RWPE2 (cell line): ENCODE measurements at regions not wholly inside any gene's neighbourhood (a gene's known extent, or its start where the extent isn't known, plus 50 kb on each side); places are given as distances from the start of the nearest gene placed in this dataset.

Experiments used
- ATAC-seq: fragments of 200-7000 bp; cut with Tn5 transposase; 3 replicates; pipeline ENCODE4 v1.9.1; 2021; ENCODE audit warnings: low read depth
- DNase-seq: peaks from one replicate; pipeline ENCODE4 v3.0.0-alpha.2; 2020; ENCODE audit warnings: low spot score
- H3K27ac ChIP-seq: fragments of 450-650 bp; 2 replicates; pipeline ENCODE4 v1.5.1; 2017; ENCODE audit warnings: mild to moderate bottlenecking; ENCODE audit not compliant: poor library complexity, severe bottlenecking
- H3K27me3 ChIP-seq: fragments of 250-450 bp; sonication (Bioruptor Pico); 2 replicates; pipeline ENCODE4 v1.5.1; 2021; ENCODE audit warnings: mild to moderate bottlenecking, moderate library complexity; ENCODE audit not compliant: insufficient read depth, poor library complexity, severe bottlenecking
- H3K36me3 ChIP-seq: fragments of 250-450 bp; sonication (Bioruptor Pico); 2 replicates; pipeline ENCODE4 v1.5.1; 2020; ENCODE audit warnings: low read depth, mild to moderate bottlenecking, moderate library complexity
- H3K4me1 ChIP-seq: fragments of 250-450 bp; sonication (Bioruptor Pico); 2 replicates; pipeline ENCODE4 v1.5.1; 2021; ENCODE audit warnings: mild to moderate bottlenecking, moderate library complexity; ENCODE audit not compliant: insufficient read depth, poor library complexity, severe bottlenecking
- H3K4me3 ChIP-seq: fragments of 250-450 bp; sonication (Bioruptor Pico); 2 replicates; pipeline ENCODE4 v1.5.1; 2021; ENCODE audit warnings: mild to moderate bottlenecking, moderate library complexity; ENCODE audit not compliant: severe bottlenecking
- H3K9me3 ChIP-seq: fragments of 250-450 bp; sonication (Bioruptor Pico); 2 replicates; pipeline ENCODE4 v1.5.1; 2021; ENCODE audit warnings: mild to moderate bottlenecking, moderate library complexity; ENCODE audit not compliant: severe bottlenecking
- TF ChIP-seq, protein P1 (sequence below): fragments of 450-650 bp; IDR thresholded peaks from one replicate; pipeline ENCODE4 v1.5.1; 2017; ENCODE audit warnings: mild to moderate bottlenecking, moderate library complexity; ENCODE audit not compliant: poor library complexity, severe bottlenecking

GRCh38 chr13:34107806-34108205 lies 289.9 kb downstream of the RFC3 start:
- peak; percentile 61; the same call in 1 of the 3 replicates for ATAC-seq
- H3K9me3 ChIP-seq = peaks cover 2% of the 10 kb centered on the region
- no peak for DNase-seq
- H3K27ac ChIP-seq = peak overlapping the region; percentile 27
- peaks cover 6% of the 10 kb centered on the region for H3K4me1 ChIP-seq
- H3K36me3 ChIP-seq = no peaks in the 10 kb centered on the region
- no peaks in the 10 kb centered on the region for H3K27me3 ChIP-seq
- no peak overlapping the region for H3K4me3 ChIP-seq
- TF ChIP-seq, protein P1, sequence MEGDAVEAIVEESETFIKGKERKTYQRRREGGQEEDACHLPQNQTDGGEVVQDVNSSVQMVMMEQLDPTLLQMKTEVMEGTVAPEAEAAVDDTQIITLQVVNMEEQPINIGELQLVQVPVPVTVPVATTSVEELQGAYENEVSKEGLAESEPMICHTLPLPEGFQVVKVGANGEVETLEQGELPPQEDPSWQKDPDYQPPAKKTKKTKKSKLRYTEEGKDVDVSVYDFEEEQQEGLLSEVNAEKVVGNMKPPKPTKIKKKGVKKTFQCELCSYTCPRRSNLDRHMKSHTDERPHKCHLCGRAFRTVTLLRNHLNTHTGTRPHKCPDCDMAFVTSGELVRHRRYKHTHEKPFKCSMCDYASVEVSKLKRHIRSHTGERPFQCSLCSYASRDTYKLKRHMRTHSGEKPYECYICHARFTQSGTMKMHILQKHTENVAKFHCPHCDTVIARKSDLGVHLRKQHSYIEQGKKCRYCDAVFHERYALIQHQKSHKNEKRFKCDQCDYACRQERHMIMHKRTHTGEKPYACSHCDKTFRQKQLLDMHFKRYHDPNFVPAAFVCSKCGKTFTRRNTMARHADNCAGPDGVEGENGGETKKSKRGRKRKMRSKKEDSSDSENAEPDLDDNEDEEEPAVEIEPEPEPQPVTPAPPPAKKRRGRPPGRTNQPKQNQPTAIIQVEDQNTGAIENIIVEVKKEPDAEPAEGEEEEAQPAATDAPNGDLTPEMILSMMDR = no peak

DNA sequence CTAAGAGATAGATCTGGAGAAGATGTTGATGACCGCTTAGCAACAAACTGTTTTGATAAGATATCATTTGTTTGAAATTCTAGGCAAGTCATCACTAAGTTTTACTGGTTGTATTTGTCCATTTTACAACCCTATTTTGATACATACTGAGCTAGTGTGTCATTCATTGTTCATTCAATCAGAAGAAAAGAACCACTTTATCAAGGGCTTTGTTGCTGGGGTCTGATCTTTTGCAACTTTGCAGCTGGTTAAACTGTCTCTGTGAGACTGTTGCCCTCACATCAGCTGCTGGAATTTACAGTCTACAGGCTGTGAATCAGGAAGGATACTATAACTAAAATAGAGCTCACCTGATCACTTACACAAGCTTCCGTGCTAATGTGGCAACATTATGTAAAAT lies 290.5 kb downstream of the RFC3 start:
- DNase-seq (no peak), ATAC-seq (no peak)

DNA sequence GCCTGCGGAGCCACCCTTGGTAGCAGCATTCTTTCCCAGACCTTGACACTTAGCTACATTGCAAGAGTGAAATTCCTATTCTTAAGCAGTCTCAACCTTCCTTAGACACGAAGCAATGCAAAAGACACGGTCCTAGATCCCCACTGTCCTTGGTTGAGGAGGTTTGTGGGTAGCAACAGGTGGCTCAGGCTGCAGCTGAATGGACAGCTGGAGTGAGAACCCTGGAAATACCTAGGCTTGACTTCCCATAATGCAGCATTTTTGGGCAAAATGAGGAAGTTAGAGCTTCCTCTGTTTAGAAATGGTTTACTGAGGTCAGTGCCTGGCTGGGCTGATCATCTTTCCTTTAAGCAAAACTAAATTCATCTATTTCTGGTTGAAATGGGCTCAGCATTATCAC lies 296.6 kb downstream of the RFC3 start:
- ATAC-seq = no peak

More for the DNA sequence above, 290.5 kb downstream of the RFC3 start:
- no peak overlapping the region for H3K4me3 ChIP-seq
- H3K27ac ChIP-seq = peak overlapping the region; percentile 27
- H3K27me3 ChIP-seq = no peaks in the 10 kb centered on the region
- TF ChIP-seq, protein P1 = no peak
- peaks cover 2% of the 10 kb centered on the region for H3K9me3 ChIP-seq
- H3K4me1 ChIP-seq = peaks cover 6% of the 10 kb centered on the region
- H3K36me3 ChIP-seq = no peaks in the 10 kb centered on the region

DNA sequence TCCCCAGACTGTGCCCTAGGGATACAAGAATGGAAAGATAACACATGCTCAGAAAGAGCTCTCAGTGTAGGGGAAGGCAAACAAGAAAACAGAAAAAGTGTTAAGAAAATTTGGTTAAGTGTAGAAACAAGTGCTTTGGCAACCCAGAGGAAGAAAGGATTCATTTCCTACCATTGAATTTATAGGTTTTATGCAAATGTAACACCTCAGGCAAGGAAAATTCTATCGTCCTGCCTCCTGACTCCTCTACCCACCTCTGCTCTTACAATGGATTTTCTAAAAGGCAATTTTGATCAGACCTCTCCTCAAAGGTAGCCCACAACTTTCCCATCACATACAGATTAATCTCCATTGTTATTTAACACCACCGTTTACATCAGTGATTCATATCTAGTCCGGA lies 298.7 kb downstream of the RFC3 start:
- TF ChIP-seq, protein P1 = no peak
- DNase-seq (no peak), ATAC-seq (no peak)
- Histone ChIP-seq H3K4me3 (no peak overlapping the region), H3K4me1 (no peaks in the 10 kb centered on the region), H3K27ac (no peak overlapping the region), H3K36me3 (no peaks in the 10 kb centered on the region), H3K9me3 (no peaks in the 10 kb centered on the region), H3K27me3 (no peaks in the 10 kb centered on the region)

More for the DNA sequence above, 296.6 kb downstream of the RFC3 start:
- no peak overlapping the region for H3K27ac ChIP-seq
- no peak for DNase-seq
- H3K9me3 ChIP-seq = no peaks in the 10 kb centered on the region
- H3K4me1 ChIP-seq = no peaks in the 10 kb centered on the region
- no peak overlapping the region for H3K4me3 ChIP-seq
- TF ChIP-seq, protein P1 = no peak
- no peaks in the 10 kb centered on the region for H3K27me3 ChIP-seq
- H3K36me3 ChIP-seq = no peaks in the 10 kb centered on the region

- TF ChIP-seq, protein P1 = no peak
- ATAC-seq (no peak), DNase-seq (no peak)
- Histone ChIP-seq H3K36me3 (no peaks in the 10 kb centered on the region), H3K27me3 (no peaks in the 10 kb centered on the region), H3K9me3 (no peaks in the 10 kb centered on the region), H3K4me1 (no peaks in the 10 kb centered on the region), H3K27ac (no peak overlapping the region), H3K4me3 (no peak overlapping the region)
Observed at GRCh38 chr13:34124666-34125306, 306.8 kb downstream of the RFC3 start.
